ENCODE measurements at regions not wholly inside any gene's neighbourhood (a gene's known extent, or its start where the extent isn't known, plus 50 kb on each side); places are given as distances from the start of the nearest gene placed in this dataset.
"Not testable (repeated sequence)": the region's sequence is repeated elsewhere in the genome, so short reads cannot be mapped to it uniquely, and the experiment has no call there.

- not testable (repeated sequence) for DNase-seq
Observed at GRCh38 chr2:111373060-111373459, 252.3 kb downstream of the BCL2L11 start.

- not testable (repeated sequence) for DNase-seq
Observed at GRCh38 chr2:111373989-111374388, 253.3 kb downstream of the BCL2L11 start.

GRCh38 chr2:111374734-111375133 is 254.0 kb downstream of the BCL2L11 start:
- DNase-seq: not testable (repeated sequence)

- not testable (repeated sequence) for DNase-seq
Observed at GRCh38 chr2:111375320-111375883, 254.7 kb downstream of the BCL2L11 start.

- DNase-seq: not testable (repeated sequence)
Observed at GRCh38 chr2:111376272-111376970, 255.7 kb downstream of the BCL2L11 start.

GRCh38 chr2:111376971-111377352 is 256.2 kb downstream of the BCL2L11 start:
- DNase-seq: not testable (repeated sequence)

- DNase-seq: not testable (repeated sequence)
Observed at GRCh38 chr2:111377386-111377959, 256.8 kb downstream of the BCL2L11 start.

- DNase-seq: not testable (repeated sequence)
Observed at GRCh38 chr2:111378348-111378747, 257.6 kb downstream of the BCL2L11 start.

GRCh38 chr2:111380733-111381439 is 260.2 kb downstream of the BCL2L11 start:
- not testable (repeated sequence) for DNase-seq

- not testable (repeated sequence) for DNase-seq
Observed at GRCh38 chr2:111381530-111382306, 261.0 kb downstream of the BCL2L11 start.

- not testable (repeated sequence) for DNase-seq
Observed at GRCh38 chr2:111382507-111382906, 261.8 kb downstream of the BCL2L11 start.

GRCh38 chr2:111383311-111383710 is 262.6 kb downstream of the BCL2L11 start:
- not testable (repeated sequence) for DNase-seq

GRCh38 chr2:111385226-111385957 is 264.7 kb downstream of the BCL2L11 start:
- not testable (repeated sequence) for DNase-seq

GRCh38 chr2:111390605-111391004 is 269.9 kb downstream of the BCL2L11 start:
- not testable (repeated sequence) for DNase-seq

GRCh38 chr2:111395350-111396128 is 274.8 kb downstream of the BCL2L11 start:
- not testable (repeated sequence) for DNase-seq

- DNase-seq: not testable (repeated sequence)
Observed at GRCh38 chr2:111400598-111401253, 280.0 kb downstream of the BCL2L11 start.

- not testable (repeated sequence) for DNase-seq
Observed at GRCh38 chr2:111401270-111402140, 280.8 kb downstream of the BCL2L11 start.

- DNase-seq: not testable (repeated sequence)
Observed at GRCh38 chr2:111402450-111402849, 281.7 kb downstream of the BCL2L11 start.

- DNase-seq: not testable (repeated sequence)
Observed at GRCh38 chr2:111403287-111403686, 282.6 kb downstream of the BCL2L11 start.

Data from NCI-H510A (cell line).